HG03280 (cell line): ENCODE measurements at regions not wholly inside any gene's neighbourhood (a gene's known extent, or its start where the extent isn't known, plus 50 kb on each side); places are given as distances from the start of the nearest gene placed in this dataset.
"Not testable (repeated sequence)": the region's sequence is repeated elsewhere in the genome, so short reads cannot be mapped to it uniquely, and the experiment has no call there.

Source experiments
- ATAC-seq: cut with Tn5 transposase; IDR thresholded peaks from one replicate; pipeline ENCODE4 v1.9.1; 2021; ENCODE audit warnings: mild to moderate bottlenecking, moderate library complexity; ENCODE audit not compliant: unreplicated experiment

- ATAC-seq = no peak
These were observed 1007.2 kb downstream of the REEP3 start for GRCh38 chr10:64528294-64529002.

GRCh38 chr10:64529003-64529350, 1007.8 kb downstream of the REEP3 start:
- no peak for ATAC-seq

- ATAC-seq = no peak
These were observed 1013.4 kb downstream of the REEP3 start for GRCh38 chr10:64534616-64535015.

GRCh38 chr10:64535131-64535867, 1014.1 kb downstream of the REEP3 start:
- no peak for ATAC-seq

- no peak for ATAC-seq
These were observed 1015.9 kb downstream of the REEP3 start for GRCh38 chr10:64537112-64537511.

GRCh38 chr10:64537928-64538327, 1016.7 kb downstream of the REEP3 start:
- ATAC-seq = no peak

GRCh38 chr10:64546073-64546472, 1024.9 kb downstream of the REEP3 start:
- no peak for ATAC-seq

GRCh38 chr10:64547168-64547567, 1026.0 kb downstream of the REEP3 start:
- no peak for ATAC-seq

GRCh38 chr10:64555666-64556065, 1034.5 kb downstream of the REEP3 start:
- no peak for ATAC-seq

- no peak for ATAC-seq
These were observed 1037.1 kb downstream of the REEP3 start for GRCh38 chr10:64558094-64558835.

GRCh38 chr10:64571056-64571455, 1049.9 kb downstream of the REEP3 start:
- no peak for ATAC-seq

GRCh38 chr10:64573623-64574325, 1052.6 kb downstream of the REEP3 start:
- ATAC-seq = no peak

GRCh38 chr10:64574371-64574770, 1053.2 kb downstream of the REEP3 start:
- no peak for ATAC-seq

- no peak for ATAC-seq
These were observed 1055.3 kb downstream of the REEP3 start for GRCh38 chr10:64576497-64576896.

GRCh38 chr10:64578757-64579156, 1057.6 kb downstream of the REEP3 start:
- not testable (repeated sequence) for ATAC-seq

GRCh38 chr10:64586934-64587503, 1065.8 kb downstream of the REEP3 start:
- ATAC-seq = no peak

- no peak for ATAC-seq
These were observed 1072.9 kb downstream of the REEP3 start for GRCh38 chr10:64594072-64594471.

- ATAC-seq = no peak
These were observed 1077.4 kb downstream of the REEP3 start for GRCh38 chr10:64598600-64598999.

GRCh38 chr10:64601298-64601697, 1080.1 kb downstream of the REEP3 start:
- no peak for ATAC-seq

- ATAC-seq = no peak
These were observed 1095.9 kb downstream of the REEP3 start for GRCh38 chr10:64617085-64617484.

- no peak for ATAC-seq
These were observed 1097.9 kb downstream of the REEP3 start for GRCh38 chr10:64619102-64619501.
